Mucosa of descending colon (tissue), 3 donors: ENCODE measurements at regions not wholly inside any gene's neighbourhood (a gene's known extent, or its start where the extent isn't known, plus 50 kb on each side); places are given as distances from the start of the nearest gene placed in this dataset.

Experiments used
- ATAC-seq: fragments of 200-7000 bp; cut with Tn5 transposase; one replicate; pipeline ENCODE4 v1.9.1; 2020; ENCODE audit warnings: mild to moderate bottlenecking, moderate library complexity
- DNase-seq, 3 donors: peaks; one replicate each; pipeline ENCODE4 v3.0.0-alpha.2; 2020
- H3K36me3 ChIP-seq: fragments of 200-600 bp; one replicate; pipeline ENCODE4 v1.8.0; 2021; ENCODE audit warnings: low read depth, mild to moderate bottlenecking
- H3K4me1 ChIP-seq: fragments of 200-600 bp; one replicate; pipeline ENCODE4 v1.8.0; 2021; ENCODE audit warnings: low read depth, mild to moderate bottlenecking
- H3K4me3 ChIP-seq: fragments of 200-600 bp; one replicate; pipeline ENCODE4 v1.8.0; 2021; ENCODE audit warnings: mild to moderate bottlenecking
- H3K9me3 ChIP-seq: fragments of 200-600 bp; one replicate; pipeline ENCODE4 v1.8.0; 2021; ENCODE audit warnings: mild to moderate bottlenecking
- CTCF ChIP-seq: fragments of 200-600 bp; IDR thresholded peaks from one replicate; pipeline ENCODE4 v1.8.0; 2022; ENCODE audit warnings: antibody characterized with exemption, mild to moderate bottlenecking
- intact Hi-C, 2 donors: fragments of 100-400 bp; cut with DNase I in 1 of 2; cut with micrococcal nuclease in 1 of 2; formaldehyde crosslinking; loops; one replicate each; pipeline versions ENCODE4 v1.11.0 to v1.11.1; 2022; cut with DNase I, micrococcal nuclease
- donor health status: DM: no; HTN: no; CAD: no; lungs with moderate emphysema.
- donor health status: DM: no; HTN: no; CAD: no.
- donor health status: DM: no; HTN: yes; CAD: no.

GRCh38 chr2:204030322-204030721 is 93.8 kb downstream of the ICOS start:
- TF ChIP-seq CTCF: no peak
- intact Hi-C loops: no loop called here
- ATAC-seq (no peak), DNase-seq (no peak)
- no peak overlapping the region for H3K4me3 ChIP-seq
- no peaks in the 10 kb centered on the region for H3K9me3 ChIP-seq
- no peaks in the 10 kb centered on the region for H3K4me1 ChIP-seq
- H3K36me3 ChIP-seq: no peaks in the 10 kb centered on the region

- H3K9me3 ChIP-seq: no peaks in the 10 kb centered on the region
- intact Hi-C loops: no loop called here
- ATAC-seq (no peak), DNase-seq (no peak)
- no peaks in the 10 kb centered on the region for H3K4me1 ChIP-seq
- no peaks in the 10 kb centered on the region for H3K36me3 ChIP-seq
- TF ChIP-seq CTCF: no peak
- no peak overlapping the region for H3K4me3 ChIP-seq
These were observed 94.5 kb downstream of the ICOS start for GRCh38 chr2:204031056-204031455.

- Histone ChIP-seq H3K36me3 (no peaks in the 10 kb centered on the region), H3K4me1 (no peaks in the 10 kb centered on the region), H3K4me3 (no peak overlapping the region), H3K9me3 (no peaks in the 10 kb centered on the region)
- ATAC-seq: no peak
- no peak for TF ChIP-seq CTCF
- intact Hi-C loops: no loop called here
- no peak for DNase-seq
These were observed 95.7 kb downstream of the ICOS start for GRCh38 chr2:204032301-204032700.

- intact Hi-C loops: no loop called here
- ATAC-seq (no peak), DNase-seq (no peak)
- H3K4me3 ChIP-seq: no peak overlapping the region
- no peak for TF ChIP-seq CTCF
- H3K9me3 ChIP-seq: no peaks in the 10 kb centered on the region
- no peaks in the 10 kb centered on the region for H3K4me1 ChIP-seq
- no peaks in the 10 kb centered on the region for H3K36me3 ChIP-seq
These were observed 97.3 kb downstream of the ICOS start for GRCh38 chr2:204033611-204034495.

- ATAC-seq: no peak
- Histone ChIP-seq H3K4me3 (no peak overlapping the region), H3K9me3 (no peaks in the 10 kb centered on the region), H3K36me3 (no peaks in the 10 kb centered on the region), H3K4me1 (peaks cover 6% of the 10 kb centered on the region)
- intact Hi-C loops: no loop called here
- TF ChIP-seq CTCF: no peak
- no peak for DNase-seq
These were observed 100.1 kb downstream of the ICOS start for GRCh38 chr2:204036706-204037105.
